Memory B cell (primary cell): ENCODE measurements at regions not wholly inside any gene's neighbourhood (a gene's known extent, or its start where the extent isn't known, plus 50 kb on each side); places are given as distances from the start of the nearest gene placed in this dataset.

Experiments
- ATAC-seq: fragments of 150-1000 bp; cut with Tn5 transposase; 2 replicates; pipeline ENCODE4 v1.10.0; 2021; ENCODE audit warnings: low read depth, mild to moderate bottlenecking, moderate library complexity
- DNase-seq, 2 donors: peaks; one replicate each; pipeline ENCODE4 v3.0.0; 2022; ENCODE audit warnings: low spot score in 2 of 2
- H3K27ac Mint-ChIP-seq: one replicate; pipeline ENCODE4 v1.8.0; 2022; ENCODE audit warnings: mild to moderate bottlenecking, moderate library complexity, mixed read lengths
- H3K27me3 Mint-ChIP-seq: one replicate; pipeline ENCODE4 v1.8.0; 2022; ENCODE audit warnings: mixed read lengths
- H3K36me3 Mint-ChIP-seq: one replicate; pipeline ENCODE4 v1.8.0; 2022; ENCODE audit warnings: mild to moderate bottlenecking, mixed read lengths
- H3K4me1 Mint-ChIP-seq: one replicate; pipeline ENCODE4 v1.8.0; 2022; ENCODE audit warnings: mixed read lengths
- H3K4me3 Mint-ChIP-seq: one replicate; pipeline ENCODE4 v1.8.0; 2022; ENCODE audit warnings: mild to moderate bottlenecking, moderate library complexity, mixed read lengths
- H3K9me3 Mint-ChIP-seq: one replicate; pipeline ENCODE4 v1.8.0; 2022; ENCODE audit warnings: mixed read lengths

- Mint-ChIP-seq H3K4me3 (no peak overlapping the region), H3K27ac (no peak overlapping the region), H3K27me3 (peaks cover 8% of the 10 kb centered on the region), H3K9me3 (no peaks in the 10 kb centered on the region), H3K36me3 (no peaks in the 10 kb centered on the region), H3K4me1 (no peaks in the 10 kb centered on the region)
- ATAC-seq: no peak
- no peak for DNase-seq
These were observed 114.4 kb upstream of the NEBL start for GRCh38 chr10:21011433-21012018.

GRCh38 chr10:21010615-21011014 is 113.5 kb upstream of the NEBL start:
- ATAC-seq (no peak), DNase-seq (no peak)
- peaks cover 8% of the 10 kb centered on the region for H3K27me3 Mint-ChIP-seq
- H3K4me1 Mint-ChIP-seq: no peaks in the 10 kb centered on the region
- H3K4me3 Mint-ChIP-seq: no peak overlapping the region
- no peak overlapping the region for H3K27ac Mint-ChIP-seq
- no peaks in the 10 kb centered on the region for H3K9me3 Mint-ChIP-seq
- H3K36me3 Mint-ChIP-seq: no peaks in the 10 kb centered on the region

- ATAC-seq (no peak), DNase-seq (no peak)
- Mint-ChIP-seq H3K36me3 (no peaks in the 10 kb centered on the region), H3K9me3 (no peaks in the 10 kb centered on the region), H3K4me1 (no peaks in the 10 kb centered on the region), H3K27ac (no peak overlapping the region), H3K4me3 (no peak overlapping the region), H3K27me3 (peaks cover 3% of the 10 kb centered on the region)
These were observed 106.2 kb upstream of the NEBL start for GRCh38 chr10:21003240-21003822.

- no peak overlapping the region for H3K27ac Mint-ChIP-seq
- no peaks in the 10 kb centered on the region for H3K9me3 Mint-ChIP-seq
- no peaks in the 10 kb centered on the region for H3K36me3 Mint-ChIP-seq
- peaks cover 3% of the 10 kb centered on the region for H3K27me3 Mint-ChIP-seq
- H3K4me3 Mint-ChIP-seq: no peak overlapping the region
- H3K4me1 Mint-ChIP-seq: no peaks in the 10 kb centered on the region
- no peak for DNase-seq
- ATAC-seq: no peak
These were observed 105.2 kb upstream of the NEBL start for GRCh38 chr10:21002091-21002878.

GRCh38 chr10:20999699-21000098 is 102.6 kb upstream of the NEBL start:
- Mint-ChIP-seq H3K27me3 (peaks cover 3% of the 10 kb centered on the region), H3K27ac (no peak overlapping the region), H3K36me3 (no peaks in the 10 kb centered on the region)

GRCh38 chr10:20998036-20998435 is 100.9 kb upstream of the NEBL start:
- Mint-ChIP-seq H3K36me3 (no peaks in the 10 kb centered on the region), H3K4me3 (no peak overlapping the region), H3K4me1 (no peaks in the 10 kb centered on the region), H3K9me3 (no peaks in the 10 kb centered on the region), H3K27ac (no peak overlapping the region), H3K27me3 (peaks cover 2% of the 10 kb centered on the region)
- ATAC-seq (no peak), DNase-seq (no peak)

More at GRCh38 chr10:20999699-21000098, 102.6 kb upstream of the NEBL start:
- H3K4me3 Mint-ChIP-seq: no peak overlapping the region
- no peaks in the 10 kb centered on the region for H3K4me1 Mint-ChIP-seq
- DNase-seq (no peak), ATAC-seq (no peak)
- H3K9me3 Mint-ChIP-seq: no peaks in the 10 kb centered on the region

GRCh38 chr10:20995123-20995987 is 98.2 kb upstream of the NEBL start:
- H3K27me3 Mint-ChIP-seq: no peaks in the 10 kb centered on the region
- ATAC-seq: no peak
- no peak overlapping the region for H3K27ac Mint-ChIP-seq
- H3K4me3 Mint-ChIP-seq: no peak overlapping the region
- no peaks in the 10 kb centered on the region for H3K36me3 Mint-ChIP-seq
- no peaks in the 10 kb centered on the region for H3K9me3 Mint-ChIP-seq
- no peaks in the 10 kb centered on the region for H3K4me1 Mint-ChIP-seq
- no peak for DNase-seq

- Mint-ChIP-seq H3K4me3 (no peak overlapping the region), H3K27ac (no peak overlapping the region), H3K9me3 (no peaks in the 10 kb centered on the region), H3K27me3 (no peaks in the 10 kb centered on the region), H3K36me3 (no peaks in the 10 kb centered on the region), H3K4me1 (no peaks in the 10 kb centered on the region)
- ATAC-seq (no peak), DNase-seq (no peak)
These were observed 96.9 kb upstream of the NEBL start for GRCh38 chr10:20993830-20994527.

GRCh38 chr10:20993389-20993788 is 96.3 kb upstream of the NEBL start:
- Mint-ChIP-seq H3K27ac (no peak overlapping the region), H3K9me3 (peaks cover under 1% of the 10 kb centered on the region), H3K4me3 (no peak overlapping the region), H3K4me1 (no peaks in the 10 kb centered on the region), H3K27me3 (peaks cover 3% of the 10 kb centered on the region), H3K36me3 (no peaks in the 10 kb centered on the region)
- ATAC-seq (no peak), DNase-seq (no peak)

- no peak for DNase-seq
- no peak for ATAC-seq
- Mint-ChIP-seq H3K36me3 (no peaks in the 10 kb centered on the region), H3K27me3 (peaks cover 5% of the 10 kb centered on the region), H3K27ac (no peak overlapping the region), H3K9me3 (peaks cover 1% of the 10 kb centered on the region), H3K4me1 (no peaks in the 10 kb centered on the region), H3K4me3 (no peak overlapping the region)
These were observed 94.4 kb upstream of the NEBL start for GRCh38 chr10:20991526-20991925.

- H3K9me3 Mint-ChIP-seq: peaks cover 1% of the 10 kb centered on the region
- H3K4me1 Mint-ChIP-seq: no peaks in the 10 kb centered on the region
- H3K27ac Mint-ChIP-seq: no peak overlapping the region
- H3K4me3 Mint-ChIP-seq: no peak overlapping the region
- peaks cover 5% of the 10 kb centered on the region for H3K27me3 Mint-ChIP-seq
- H3K36me3 Mint-ChIP-seq: no peaks in the 10 kb centered on the region
- no peak for ATAC-seq
- no peak for DNase-seq
These were observed 93.5 kb upstream of the NEBL start for GRCh38 chr10:20990604-20991003.

- no peak for DNase-seq
- Mint-ChIP-seq H3K4me1 (no peaks in the 10 kb centered on the region), H3K9me3 (peaks cover 1% of the 10 kb centered on the region), H3K4me3 (no peak overlapping the region), H3K27ac (no peak overlapping the region), H3K36me3 (no peaks in the 10 kb centered on the region), H3K27me3 (peaks cover 5% of the 10 kb centered on the region)
- no peak for ATAC-seq
These were observed 91.4 kb upstream of the NEBL start for GRCh38 chr10:20988357-20988983.

- peaks cover 1% of the 10 kb centered on the region for H3K9me3 Mint-ChIP-seq
- no peak overlapping the region for H3K27ac Mint-ChIP-seq
- ATAC-seq (no peak), DNase-seq (no peak)
- H3K4me3 Mint-ChIP-seq: no peak overlapping the region
- H3K36me3 Mint-ChIP-seq: no peaks in the 10 kb centered on the region
- H3K4me1 Mint-ChIP-seq: no peaks in the 10 kb centered on the region
- peaks cover 7% of the 10 kb centered on the region for H3K27me3 Mint-ChIP-seq
These were observed 88.9 kb upstream of the NEBL start for GRCh38 chr10:20986049-20986448.
